ENCODE measurements at regions not wholly inside any gene's neighbourhood (a gene's known extent, or its start where the extent isn't known, plus 50 kb on each side); places are given as distances from the start of the nearest gene placed in this dataset.

DNA sequence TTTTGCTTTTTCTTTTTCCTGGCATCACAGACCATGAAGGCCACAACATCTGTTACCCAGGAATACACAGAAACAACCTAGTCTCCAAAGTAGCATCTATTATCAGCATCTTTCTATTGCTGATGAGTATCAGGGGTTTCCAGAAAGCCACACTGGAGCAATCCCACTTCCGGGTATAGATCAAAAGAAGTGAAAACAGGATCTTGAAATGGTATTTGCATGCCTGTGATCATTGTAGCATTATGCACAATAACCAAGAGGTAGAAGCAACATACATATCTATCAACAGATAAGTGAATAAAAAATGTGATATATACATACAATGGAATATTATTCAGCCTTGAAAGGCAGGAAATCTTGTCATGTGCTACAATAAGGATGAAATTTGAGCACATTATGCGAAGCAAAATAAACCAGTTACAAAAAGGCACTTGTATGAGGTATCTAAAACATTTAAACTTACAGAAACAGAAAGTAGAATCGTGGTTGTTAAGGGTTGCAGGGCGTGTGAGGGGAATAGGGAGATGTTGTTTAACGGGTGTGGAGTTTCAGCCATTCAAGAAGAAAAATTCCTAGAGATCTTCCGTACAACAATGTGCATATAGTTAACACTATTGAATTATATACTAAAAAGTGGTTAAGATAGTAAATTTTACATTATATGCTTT, 115.1 kb downstream of the KCNE4 start:
- no peak for TF ChIP-seq CTCF (IDR thresholded peaks at IDR 0.05; ENCODE audit: insufficient read depth in 1 of 2, low read depth in 1 of 2, low read length in 1 of 2, severe bottlenecking in 1 of 2, unreplicated experiment in 1 of 2)
- no peaks in the 10 kb centered on the region for H3K36me3 ChIP-seq (ENCODE audit: control insufficient read depth, insufficient read depth, low read length)
- no peaks in the 10 kb centered on the region for H3K27me3 ChIP-seq (replicated peaks; ENCODE audit: control insufficient read depth, insufficient read depth, low read length)
- no peak overlapping the region for H3K4me3 Mint-ChIP-seq (ENCODE audit: unreplicated experiment)
- H3K4me3 ChIP-seq (ENCODE audit: low read depth, low read length) = no peak overlapping the region
- H3K4me1 Mint-ChIP-seq (ENCODE audit: low read depth, unreplicated experiment) = no peaks in the 10 kb centered on the region
- H3K36me3 Mint-ChIP-seq (ENCODE audit: insufficient read depth, unreplicated experiment) = no peaks in the 10 kb centered on the region
- ChIA-PET POLR2A (no interaction called here), CTCF (no interaction called here)
- intact Hi-C loops (cut with micrococcal nuclease; ENCODE audit: unreplicated experiment) = no loop called here
- peaks cover 10% of the 10 kb centered on the region for H3K9me3 Mint-ChIP-seq (ENCODE audit: unreplicated experiment)
- 0 out of 2 replicates have a peak, but pooled peaks cover 3% of the 10 kb centered on the region for H3K9me3 ChIP-seq
- no peak overlapping the region for H3K27ac Mint-ChIP-seq (ENCODE audit: unreplicated experiment)
- no TSS peak for BruUV-seq (replicated peaks)
- no peak for DNase-seq
- H3K4me1 ChIP-seq = no peaks in the 10 kb centered on the region
- H3K27me3 Mint-ChIP-seq (ENCODE audit: insufficient read depth, unreplicated experiment) = peaks cover 6% of the 10 kb centered on the region

DNA sequence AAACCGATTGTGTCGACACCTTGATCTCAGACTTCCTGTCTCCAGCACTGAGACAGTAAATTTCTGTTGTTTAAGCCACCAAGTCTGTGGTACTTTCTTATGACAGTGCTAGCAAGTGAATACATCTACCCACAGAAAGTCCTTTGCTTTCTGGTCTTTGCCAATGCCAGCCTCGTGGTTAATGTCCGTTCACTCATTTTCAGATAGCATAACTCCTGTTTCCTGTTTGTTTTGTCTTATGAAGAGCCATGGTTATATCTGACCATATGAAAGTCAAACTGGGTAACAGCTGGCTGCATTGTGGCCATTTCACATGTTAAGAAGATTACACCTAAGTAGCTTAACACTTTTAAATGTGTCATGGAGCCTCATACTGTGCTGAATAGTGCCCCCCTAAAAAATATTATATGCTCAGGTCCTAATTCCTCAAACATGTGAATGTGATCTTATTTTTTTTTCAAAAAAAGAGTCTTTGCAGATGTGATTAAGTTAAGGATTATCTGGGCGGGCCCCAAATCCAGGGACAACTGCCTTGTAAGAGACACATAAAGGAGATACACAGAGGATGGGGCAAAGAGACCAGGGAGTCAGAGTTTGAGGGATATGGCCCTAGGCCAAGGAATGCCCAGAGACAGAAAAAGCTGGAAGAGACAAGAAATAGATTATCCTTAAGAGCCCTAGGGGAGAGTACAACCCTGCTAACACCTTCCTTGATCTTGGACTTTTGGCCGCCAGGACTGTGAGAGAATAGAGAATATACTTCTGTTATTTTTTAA, 118.0 kb downstream of the KCNE4 start:
- intact Hi-C loops (cut with micrococcal nuclease; ENCODE audit: unreplicated experiment) = no loop called here
- CTCF ChIA-PET = no interaction called here
- Histone ChIP-seq H3K4me1 (no peaks in the 10 kb centered on the region), H3K9me3 (0 out of 2 replicates have a peak, but pooled peaks cover 3% of the 10 kb centered on the region), H3K27me3 (replicated peaks; ENCODE audit: control insufficient read depth, insufficient read depth, low read length) (no peaks in the 10 kb centered on the region), H3K4me3 (ENCODE audit: low read depth, low read length) (no peak overlapping the region), H3K36me3 (ENCODE audit: control insufficient read depth, insufficient read depth, low read length) (no peaks in the 10 kb centered on the region)
- Mint-ChIP-seq H3K4me1 (ENCODE audit: low read depth, unreplicated experiment) (no peaks in the 10 kb centered on the region), H3K4me3 (ENCODE audit: unreplicated experiment) (no peak overlapping the region), H3K27me3 (ENCODE audit: insufficient read depth, unreplicated experiment) (peaks cover 3% of the 10 kb centered on the region), H3K9me3 (ENCODE audit: unreplicated experiment) (peaks cover 10% of the 10 kb centered on the region), H3K36me3 (ENCODE audit: insufficient read depth, unreplicated experiment) (no peaks in the 10 kb centered on the region), H3K27ac (ENCODE audit: unreplicated experiment) (no peak overlapping the region)
- DNase-seq = no peak
- POLR2A ChIA-PET = no interaction called here
- no TSS peak for BruUV-seq (replicated peaks)
- no peak for TF ChIP-seq CTCF (IDR thresholded peaks at IDR 0.05; ENCODE audit: insufficient read depth in 1 of 2, low read depth in 1 of 2, low read length in 1 of 2, severe bottlenecking in 1 of 2, unreplicated experiment in 1 of 2)

DNA sequence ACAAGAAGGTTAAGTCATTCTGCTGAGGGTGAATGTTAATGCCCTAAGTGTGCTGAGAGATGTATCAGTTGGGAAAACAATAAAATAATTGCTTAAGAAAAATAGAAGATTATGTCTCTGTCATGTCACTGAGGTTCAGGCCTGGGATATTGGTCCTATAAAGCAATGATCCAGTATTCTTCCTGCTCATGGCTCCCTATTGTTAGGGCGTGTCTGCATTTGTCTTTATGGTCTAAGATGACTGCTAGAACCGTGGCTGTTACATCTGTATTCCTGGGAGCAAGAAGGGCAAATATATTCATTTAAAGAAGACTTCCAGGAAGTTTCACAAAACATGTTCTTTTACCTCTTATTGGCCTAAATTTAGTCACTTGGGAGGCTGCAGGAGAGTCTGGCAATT, 125.0 kb downstream of the KCNE4 start:
- intact Hi-C loops (cut with micrococcal nuclease; ENCODE audit: unreplicated experiment) = no loop called here
- no peaks in the 10 kb centered on the region for H3K27me3 ChIP-seq (replicated peaks; ENCODE audit: control insufficient read depth, insufficient read depth, low read length)
- DNase-seq = no peak
- no peaks in the 10 kb centered on the region for H3K4me1 ChIP-seq
- Mint-ChIP-seq H3K4me1 (ENCODE audit: low read depth, unreplicated experiment) (no peaks in the 10 kb centered on the region), H3K36me3 (ENCODE audit: insufficient read depth, unreplicated experiment) (no peaks in the 10 kb centered on the region), H3K9me3 (ENCODE audit: unreplicated experiment) (no peaks in the 10 kb centered on the region), H3K27me3 (ENCODE audit: insufficient read depth, unreplicated experiment) (peaks cover 5% of the 10 kb centered on the region), H3K27ac (ENCODE audit: unreplicated experiment) (no peak overlapping the region), H3K4me3 (ENCODE audit: unreplicated experiment) (no peak overlapping the region)
- ChIA-PET POLR2A (no interaction called here), CTCF (no interaction called here)
- no peak for TF ChIP-seq CTCF (IDR thresholded peaks at IDR 0.05; ENCODE audit: insufficient read depth in 1 of 2, low read depth in 1 of 2, low read length in 1 of 2, severe bottlenecking in 1 of 2, unreplicated experiment in 1 of 2)
- BruUV-seq (replicated peaks) = no TSS peak
- no peaks in the 10 kb centered on the region for H3K9me3 ChIP-seq
- no peak overlapping the region for H3K4me3 ChIP-seq (ENCODE audit: low read depth, low read length)
- H3K36me3 ChIP-seq (ENCODE audit: control insufficient read depth, insufficient read depth, low read length) = no peaks in the 10 kb centered on the region

Measured in Caco-2 (cell line).